Germinal center (tissue), 1 donor: ENCODE measurements at regions not wholly inside any gene's neighbourhood (a gene's known extent, or its start where the extent isn't known, plus 50 kb on each side); places are given as distances from the start of the nearest gene placed in this dataset.
"Not testable (repeated sequence)": the region's sequence is repeated elsewhere in the genome, so short reads cannot be mapped to it uniquely, and the experiment has no call there.

Experiments used
- DNase-seq: peaks from one replicate; pipeline ENCODE4 v3.0.0; 2012; ENCODE audit warnings: mixed read lengths, low spot score

GRCh38 chr2:52698408-52698807, 1069.2 kb upstream of the CHAC2 start:
- DNase-seq, result no peak

GRCh38 chr2:52697690-52698089, 1069.9 kb upstream of the CHAC2 start:
- DNase-seq, result no peak

DNA sequence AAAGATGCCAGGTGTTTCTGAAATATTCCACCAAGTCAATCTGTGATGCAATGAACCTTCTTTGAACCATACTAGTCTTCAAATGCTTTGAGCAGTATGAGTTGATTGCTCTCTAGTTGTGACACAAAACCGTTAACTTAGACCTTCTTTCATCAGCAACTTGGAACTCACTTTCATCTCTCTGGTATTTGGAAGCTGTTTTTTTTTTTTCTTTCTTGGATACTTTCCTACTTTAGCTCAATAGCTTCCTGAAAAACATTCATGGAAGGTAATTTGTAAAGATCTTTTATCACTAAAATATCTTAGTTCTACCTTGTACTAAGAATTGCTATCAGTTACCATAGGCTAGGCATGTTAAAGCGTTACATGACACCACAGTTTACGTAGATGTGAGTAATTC, 1071.9 kb upstream of the CHAC2 start:
- no peak for DNase-seq

- DNase-seq, result no peak
Observed at GRCh38 chr2:52686935-52687334, 1080.7 kb upstream of the CHAC2 start.

- DNase-seq, result no peak
Observed at GRCh38 chr2:52676056-52676455, 1091.5 kb upstream of the CHAC2 start.

DNA sequence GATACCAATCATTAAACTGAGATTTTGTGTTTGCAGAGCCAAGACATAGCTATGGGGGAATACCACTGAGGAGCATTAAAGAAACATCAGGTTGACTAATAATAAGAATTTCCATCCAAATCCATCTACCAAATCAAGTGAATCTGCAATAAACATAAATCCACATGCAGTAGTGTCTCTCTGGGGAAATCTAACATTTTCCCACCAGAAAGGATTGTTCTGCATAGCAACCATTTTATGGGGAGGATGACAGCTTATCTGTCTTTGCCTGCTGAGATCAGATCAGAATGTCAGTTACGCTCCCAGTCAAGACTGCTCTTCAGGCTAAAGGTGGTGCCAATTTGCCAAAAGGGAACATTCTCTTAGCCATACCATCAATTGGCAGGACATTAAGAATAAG, 1098.9 kb upstream of the CHAC2 start:
- DNase-seq, result no peak

DNA sequence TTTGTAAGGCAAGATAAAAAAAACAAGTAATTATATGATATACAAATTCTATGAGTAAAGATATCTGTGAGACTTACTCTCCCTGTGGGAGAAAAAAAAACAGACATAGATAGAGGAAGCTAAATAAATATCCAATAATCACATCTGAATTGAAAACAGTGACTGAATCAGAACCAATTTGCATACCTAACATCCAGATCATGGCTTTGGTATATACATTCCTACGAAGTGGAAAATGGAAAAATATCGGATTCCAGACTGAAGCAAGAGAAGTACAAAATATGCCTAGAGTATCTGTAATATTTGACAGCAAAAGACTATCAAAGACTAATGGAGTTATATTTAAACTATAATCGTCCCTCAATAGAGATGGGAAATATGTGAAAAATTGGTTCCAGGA, 1108.1 kb upstream of the CHAC2 start:
- no peak for DNase-seq

DNA sequence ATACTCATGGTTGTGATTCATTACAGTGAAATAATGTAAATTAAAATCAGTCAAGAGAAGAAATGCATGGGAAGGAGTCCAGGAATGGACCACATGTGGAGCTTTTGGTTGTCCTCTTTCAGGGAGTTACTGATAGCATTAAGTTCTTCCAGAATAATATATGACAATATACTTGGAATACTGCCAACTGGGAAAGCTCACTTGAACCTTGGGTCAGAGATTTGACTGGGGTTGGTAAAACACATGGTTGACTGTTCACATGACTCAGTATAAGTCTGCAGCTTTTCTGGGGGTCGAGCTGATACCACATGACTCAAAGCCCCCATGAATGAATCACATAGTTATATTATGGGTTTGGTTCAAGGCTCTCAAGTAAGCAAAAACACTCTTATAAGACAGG, 1109.0 kb upstream of the CHAC2 start:
- no peak for DNase-seq

DNA sequence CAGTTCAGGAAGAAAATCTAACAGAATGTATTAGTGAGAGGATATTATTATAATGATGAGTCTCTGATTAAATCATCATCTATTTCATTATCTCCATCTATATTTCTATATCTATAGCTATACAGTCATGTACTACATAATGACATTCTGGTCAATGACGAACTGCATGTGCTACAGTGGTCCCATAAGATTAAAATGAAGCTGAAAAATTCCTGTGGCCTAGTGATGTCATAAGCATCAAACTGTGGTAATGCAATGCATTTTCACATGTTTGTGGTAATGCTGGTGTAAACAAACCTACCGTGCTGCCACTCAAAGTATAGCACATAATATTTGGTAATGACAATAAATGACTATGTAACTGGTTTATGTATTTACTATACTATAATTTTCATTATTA, 1127.9 kb upstream of the CHAC2 start:
- no peak for DNase-seq

DNA sequence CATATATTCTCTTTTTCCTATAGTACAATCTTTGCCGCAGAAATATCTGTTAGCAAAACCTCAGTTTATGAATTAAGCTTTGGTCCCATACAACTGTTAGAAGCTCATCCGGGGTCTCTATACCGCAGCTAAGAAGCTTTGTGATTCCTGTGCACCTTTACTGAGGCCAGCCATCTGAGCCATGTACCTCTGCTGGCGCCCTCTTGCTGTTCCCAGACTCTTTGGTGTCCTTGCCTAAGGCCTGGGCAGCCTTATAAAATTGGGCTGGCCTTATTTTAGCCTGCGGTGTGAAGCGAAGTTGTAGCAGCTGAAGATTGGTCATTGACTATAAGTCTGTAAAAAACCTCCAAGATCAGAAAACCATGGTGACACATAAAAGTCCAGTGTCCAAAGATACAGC, 1135.1 kb upstream of the CHAC2 start:
- no peak for DNase-seq

DNA sequence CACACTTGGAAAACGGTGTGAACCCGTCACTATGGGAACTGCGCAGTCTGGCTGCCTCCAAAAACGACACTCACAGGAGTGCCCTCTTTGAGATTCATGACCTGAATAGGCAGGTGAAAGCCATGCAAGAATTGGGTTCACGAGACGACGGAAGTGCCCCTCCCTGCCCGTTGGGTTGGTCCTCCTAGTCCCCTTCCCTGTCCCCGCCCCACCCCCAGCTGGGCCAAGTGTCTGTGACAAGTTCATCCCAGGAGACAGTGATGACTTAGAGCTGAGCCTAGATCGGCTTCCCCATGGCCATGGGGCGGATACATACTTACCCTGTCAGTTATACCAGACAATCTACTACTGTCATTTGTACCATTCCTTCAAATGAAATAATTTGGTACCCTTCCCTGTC, 1137.7 kb upstream of the CHAC2 start:
- DNase-seq, result no peak

DNA sequence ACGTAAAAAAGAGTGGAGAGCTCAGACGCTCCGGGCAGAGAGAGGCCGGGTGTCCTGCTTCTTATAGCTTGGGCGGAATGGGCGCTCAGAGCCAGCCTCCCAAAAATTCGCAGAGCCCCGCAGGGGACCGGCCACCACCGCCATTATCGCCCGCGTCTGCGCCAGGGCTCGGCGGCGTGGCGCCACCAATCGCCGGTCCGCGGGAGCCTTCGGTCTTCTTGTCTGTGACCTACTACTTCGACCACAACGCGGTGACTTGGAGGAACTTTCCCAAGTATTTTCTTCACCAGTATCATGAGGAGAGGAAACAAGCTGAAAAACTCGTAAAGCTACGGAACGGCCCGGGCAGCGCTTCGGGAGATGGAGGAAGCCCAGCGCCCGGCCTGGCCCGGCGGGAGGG, 1138.1 kb upstream of the CHAC2 start:
- DNase-seq, result no peak

- DNase-seq, result no peak
Observed at GRCh38 chr2:52622266-52622665, 1145.3 kb upstream of the CHAC2 start.

DNA sequence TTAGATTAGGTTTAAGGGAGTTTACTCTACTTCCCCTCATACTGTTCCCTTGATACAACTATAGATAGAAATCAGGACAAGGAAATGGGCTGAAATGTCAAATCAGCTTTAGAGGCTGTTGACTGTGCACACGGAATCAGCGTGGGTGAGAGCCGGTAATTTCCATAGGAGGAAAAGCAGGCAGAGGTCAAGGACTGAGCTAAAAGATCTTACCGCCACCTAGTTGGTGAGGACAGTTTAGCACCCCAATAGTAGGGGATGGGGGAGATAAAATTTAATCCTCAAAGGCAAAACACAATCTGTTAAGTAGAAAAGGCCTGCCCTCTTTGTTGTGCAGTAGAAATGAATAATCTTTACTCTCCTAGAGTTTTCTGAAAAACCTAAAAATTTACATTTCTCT, 1154.5 kb upstream of the CHAC2 start:
- no peak for DNase-seq

DNA sequence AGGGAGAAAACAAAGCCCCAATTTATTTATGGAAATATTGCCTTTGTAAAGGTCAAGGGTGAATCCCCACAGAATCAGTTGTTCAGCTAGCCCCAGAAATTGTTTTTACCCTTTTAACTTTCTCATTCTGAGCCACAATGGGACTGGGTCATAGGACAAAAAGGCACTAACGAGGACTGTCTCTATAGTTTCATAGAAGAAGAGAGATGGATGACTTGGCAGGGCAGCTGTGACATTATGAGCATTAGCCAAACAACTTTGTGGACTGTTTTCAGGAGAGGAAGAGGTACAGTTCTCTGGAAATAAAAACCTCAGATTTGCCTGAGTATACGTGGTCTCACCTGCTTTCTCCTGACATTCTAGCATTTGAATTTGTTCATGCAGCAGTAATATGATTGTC, 1155.8 kb upstream of the CHAC2 start:
- no peak for DNase-seq

DNA sequence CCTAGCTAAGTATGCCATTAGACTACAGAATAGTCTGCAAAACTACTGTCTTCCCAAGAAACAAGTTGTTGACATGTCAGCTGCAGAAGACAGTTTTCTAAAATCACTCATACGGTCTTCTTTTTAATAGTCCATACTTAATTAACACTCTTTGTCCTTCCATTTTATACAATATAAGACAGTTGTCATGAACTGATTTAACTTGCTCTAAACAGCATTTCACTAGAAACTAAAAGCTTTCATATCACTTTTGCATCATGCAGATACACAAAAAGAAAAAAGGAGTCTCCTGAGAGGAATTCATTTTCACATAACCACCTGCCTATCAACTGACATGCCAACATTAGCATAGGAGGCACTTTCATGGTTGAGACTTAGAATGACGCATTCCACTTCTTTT, 1159.6 kb upstream of the CHAC2 start:
- no peak for DNase-seq

DNA sequence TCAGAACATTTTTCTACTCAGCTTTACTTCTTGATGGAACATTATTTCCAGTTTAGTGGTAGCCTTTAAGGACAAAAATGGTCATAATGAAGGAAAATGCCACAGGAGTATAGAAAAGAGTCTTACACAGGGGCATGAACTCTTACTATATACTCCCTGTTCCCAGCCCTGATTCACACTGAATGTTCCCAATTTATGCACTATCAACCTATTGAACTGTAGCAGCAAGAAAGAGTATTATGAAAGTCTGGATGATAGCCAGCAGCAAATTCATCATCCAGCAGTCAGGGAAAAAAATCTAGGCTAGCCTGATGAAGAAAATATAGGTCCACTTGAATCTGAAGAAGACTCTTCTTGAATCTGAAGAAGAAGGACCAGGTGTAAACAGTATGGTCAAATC, 1170.3 kb upstream of the CHAC2 start:
- no peak for DNase-seq

GRCh38 chr2:52594026-52594425, 1173.6 kb upstream of the CHAC2 start:
- DNase-seq, result no peak

DNA sequence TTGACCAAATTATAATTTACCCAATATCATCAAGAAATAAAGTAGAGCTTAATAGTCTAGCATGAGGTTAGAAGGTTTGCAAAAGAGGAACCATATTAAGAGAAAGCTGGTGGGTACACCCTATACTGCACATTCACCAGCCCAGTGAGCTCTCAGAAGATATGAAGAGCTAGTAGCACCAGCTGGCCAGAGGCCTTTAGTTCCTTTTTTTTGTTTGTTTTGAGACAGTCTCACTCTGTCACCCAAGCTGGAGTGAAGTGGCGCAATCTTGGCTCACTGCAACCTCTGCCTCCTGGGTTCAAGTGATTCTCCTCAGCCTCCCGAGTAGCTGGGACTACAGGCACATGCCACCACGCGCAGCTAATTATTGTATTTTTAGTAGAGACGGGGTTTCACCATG, 1183.5 kb upstream of the CHAC2 start:
- DNase-seq, result not testable (repeated sequence)

DNA sequence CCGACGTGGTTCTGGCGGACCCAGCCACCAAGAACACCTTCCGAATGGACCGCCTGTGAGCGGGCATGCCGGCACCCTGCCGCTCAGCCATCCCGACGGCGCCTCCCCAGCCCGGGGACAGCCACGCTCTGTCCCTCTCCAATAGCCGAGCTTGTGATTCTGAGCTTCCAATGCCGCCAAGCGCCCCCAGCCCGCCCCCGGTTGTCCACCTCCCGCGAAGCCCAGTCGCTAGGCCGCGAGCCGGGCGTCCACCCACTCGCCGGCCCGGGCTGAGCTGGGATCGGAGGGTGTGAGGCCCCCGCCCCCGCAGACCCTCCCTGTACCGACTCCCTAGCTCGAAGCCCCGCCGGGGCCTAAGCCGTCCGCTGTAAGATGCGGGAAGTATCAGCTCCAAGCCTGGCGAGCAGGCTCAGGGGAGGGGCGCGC, 1195.1 kb upstream of the CHAC2 start:
- DNase-seq, result no peak

DNA sequence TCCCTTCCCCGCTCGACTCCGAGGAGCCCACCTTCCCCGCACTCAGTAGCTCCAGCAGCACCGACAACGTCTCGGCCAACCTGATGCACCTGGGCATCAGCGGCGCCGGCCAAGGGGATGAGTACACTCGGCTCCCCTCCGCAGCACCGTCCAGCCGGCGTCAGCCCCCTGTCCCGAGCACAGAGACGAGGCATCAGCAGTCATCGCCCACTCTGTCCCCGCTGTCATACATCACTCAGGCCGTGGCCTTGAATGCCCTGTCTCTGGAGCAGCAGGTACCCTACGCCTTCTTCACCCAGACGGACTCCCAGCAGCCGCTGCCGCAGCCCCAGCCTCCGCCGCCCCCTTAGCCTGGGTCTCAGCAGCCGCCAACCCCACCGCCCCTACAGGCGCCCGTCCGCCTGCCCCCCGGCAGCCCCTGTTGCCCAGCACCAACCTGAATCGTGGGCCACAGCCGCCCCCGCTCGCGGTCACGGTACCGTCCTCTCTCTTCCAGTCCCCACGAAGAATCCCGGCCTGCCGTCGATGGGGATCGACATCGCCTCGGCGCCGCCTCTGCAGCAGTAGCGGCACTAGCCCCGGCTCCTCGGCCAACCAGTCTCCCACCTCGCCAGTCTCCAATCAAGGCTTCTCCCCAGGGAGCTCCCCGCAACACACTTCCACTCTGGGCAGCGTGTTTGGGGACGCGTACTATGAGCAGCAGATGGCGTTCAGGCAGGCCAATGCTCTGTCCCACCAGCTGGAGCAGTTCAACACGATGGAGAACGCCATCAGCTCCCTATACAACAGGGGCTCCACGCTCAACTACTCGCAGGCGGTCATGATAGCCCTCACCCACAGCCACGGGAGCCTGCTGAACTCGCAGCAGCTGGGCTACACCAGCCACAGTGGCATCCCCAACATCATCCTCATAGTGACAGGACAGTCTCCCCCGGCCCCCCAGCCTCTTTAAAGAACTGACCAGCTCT, 1195.9 kb upstream of the CHAC2 start:
- no peak for DNase-seq

GRCh38 chr2:52570716-52571115, 1196.9 kb upstream of the CHAC2 start:
- no peak for DNase-seq

DNA sequence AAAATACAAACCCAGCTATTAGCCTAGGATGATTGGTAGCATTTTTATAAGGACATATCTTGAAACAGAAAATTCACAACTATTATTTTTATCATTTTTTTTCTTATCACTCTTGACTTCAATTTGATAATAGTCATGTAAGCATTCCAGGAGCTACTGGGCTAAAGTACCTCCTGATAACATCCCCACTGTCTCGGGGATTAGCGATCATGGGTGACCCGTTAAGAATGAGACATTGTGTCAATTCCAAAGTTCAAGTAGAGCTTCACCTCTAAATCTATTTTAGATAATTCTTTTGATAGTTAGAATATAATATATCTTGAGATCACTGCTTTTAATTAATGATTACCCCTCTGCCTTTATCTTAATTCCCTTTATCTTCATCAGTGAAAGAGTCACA, 1204.5 kb upstream of the CHAC2 start:
- DNase-seq, result no peak

- DNase-seq, result no peak
Observed at GRCh38 chr2:52558265-52558664, 1209.3 kb upstream of the CHAC2 start.
